NCI-H2196 (cell line): ENCODE measurements at regions not wholly inside any gene's neighbourhood (a gene's known extent, or its start where the extent isn't known, plus 50 kb on each side); places are given as distances from the start of the nearest gene placed in this dataset.

ENCODE experiments used
- DNase-seq: peaks from one replicate; lab custom pipeline; 2025; ENCODE audit not compliant: unreplicated experiment; lab: John Stamatoyannopoulos, UW

DNA sequence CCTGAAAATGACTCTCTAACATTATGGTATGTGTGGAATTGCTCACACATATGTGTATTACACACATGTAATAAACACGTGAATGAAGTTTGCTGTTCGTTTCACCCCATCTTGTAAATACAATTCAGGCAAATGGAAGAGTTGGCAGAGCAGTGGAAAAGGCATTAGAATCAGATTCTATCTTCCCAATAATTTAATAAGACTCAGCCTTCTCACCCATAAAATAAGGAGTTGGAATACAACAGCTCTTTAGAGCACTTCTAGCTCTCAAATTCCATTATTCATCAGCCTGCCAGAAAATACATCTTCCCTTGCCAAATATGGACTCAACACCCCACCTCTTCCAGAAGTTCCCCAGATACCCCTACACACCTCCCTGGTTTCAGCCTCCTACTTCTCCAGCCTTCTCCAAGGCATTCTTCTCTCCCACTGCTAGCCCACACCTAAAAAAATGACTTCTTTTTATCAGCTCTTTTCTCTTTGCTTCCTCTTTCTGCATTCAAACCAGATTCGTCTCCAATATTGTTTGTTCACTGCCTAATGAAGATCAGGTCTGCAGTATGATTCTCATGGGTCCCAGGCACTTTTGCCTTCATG lies 66.2 kb upstream of the DYRK2 start:
- no peak for DNase-seq

DNA sequence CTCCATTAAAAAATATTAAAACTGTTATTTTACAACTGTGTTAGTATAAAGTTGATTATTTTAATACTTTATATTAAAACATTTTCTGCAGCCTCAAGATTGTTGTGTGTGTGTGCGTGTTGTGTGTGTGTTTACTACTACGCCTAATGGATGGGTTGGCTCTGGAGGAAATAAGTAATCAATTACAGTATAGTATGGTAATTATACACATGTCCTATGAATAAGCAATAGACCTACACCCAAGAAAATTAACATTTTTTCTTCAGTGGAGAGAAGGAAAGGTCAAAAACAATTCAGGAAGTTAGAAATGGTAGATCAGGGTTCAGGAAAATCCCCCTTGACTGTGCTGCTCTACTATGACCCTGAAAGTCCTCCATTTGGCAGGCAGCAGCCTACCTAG lies 65.7 kb upstream of the DYRK2 start:
- DNase-seq: no peak

DNA sequence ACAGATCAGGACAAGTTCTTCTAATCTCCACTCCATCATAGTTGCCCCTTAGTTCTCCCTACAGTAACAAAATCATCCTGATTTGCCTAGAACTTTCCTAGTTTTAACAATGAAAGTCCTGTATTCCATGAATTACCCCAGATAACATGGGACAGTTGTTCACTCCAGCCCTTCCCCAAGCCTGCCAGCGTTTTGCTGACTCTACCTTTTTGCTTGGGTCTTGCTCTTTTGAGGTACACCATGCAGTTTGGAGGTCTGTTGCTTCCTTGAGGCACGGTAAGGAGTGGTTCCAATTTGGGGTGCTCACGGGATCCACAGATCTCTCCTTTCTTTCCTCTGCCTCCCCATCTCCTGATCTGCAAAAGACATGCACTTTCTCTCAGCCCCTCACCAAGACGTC lies 61.6 kb upstream of the DYRK2 start:
- DNase-seq: no peak

DNA sequence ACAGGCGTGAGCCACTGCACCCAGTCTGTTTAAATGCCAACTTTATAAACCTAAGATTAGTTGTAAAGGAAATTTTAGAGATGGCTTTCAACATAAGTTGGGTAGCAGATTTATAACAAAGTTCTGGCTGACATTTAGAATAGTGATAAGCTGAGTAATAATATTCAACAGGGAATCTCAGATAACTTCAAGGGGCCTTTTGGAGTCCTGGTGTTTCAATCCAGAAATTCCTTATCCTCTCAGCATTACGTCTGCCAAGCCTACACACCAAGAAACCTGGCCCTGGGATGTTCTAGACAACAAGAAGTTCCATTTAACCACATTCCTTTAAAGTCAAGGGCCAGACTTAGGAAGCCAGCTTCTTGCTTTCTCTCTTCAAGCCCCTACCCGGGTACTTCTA lies 59.5 kb upstream of the DYRK2 start:
- DNase-seq: no peak

DNA sequence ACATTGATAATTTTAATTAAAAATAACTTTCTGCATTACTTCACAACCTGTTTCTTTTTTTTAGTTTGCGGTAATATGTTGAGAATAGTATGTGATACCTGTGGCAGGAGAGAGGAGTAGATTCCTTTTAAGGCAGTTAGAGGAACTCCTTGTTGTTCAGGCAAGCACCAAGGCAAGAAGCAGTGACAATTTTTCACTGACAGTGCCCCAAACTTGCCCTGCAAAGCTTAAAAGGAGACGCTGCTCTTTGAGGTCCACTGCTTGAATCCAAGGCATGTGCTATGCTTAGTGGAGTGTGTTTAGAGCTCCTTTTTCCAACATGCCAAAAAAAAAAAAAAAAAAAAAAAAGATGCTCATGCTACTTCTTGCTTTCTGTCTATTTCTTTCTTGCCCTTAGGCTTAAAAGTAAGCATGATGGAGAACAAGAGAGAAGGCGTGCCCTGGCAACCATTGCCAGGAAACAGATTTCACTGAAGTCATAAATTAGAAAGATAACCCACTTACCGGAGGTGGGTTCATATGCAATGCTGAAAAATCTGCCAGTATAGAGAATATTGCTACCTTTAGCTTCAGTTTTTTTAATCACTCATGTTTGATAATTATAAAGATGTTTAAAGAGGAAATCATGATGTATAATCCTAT lies 58.3 kb upstream of the DYRK2 start:
- DNase-seq: no peak

DNA sequence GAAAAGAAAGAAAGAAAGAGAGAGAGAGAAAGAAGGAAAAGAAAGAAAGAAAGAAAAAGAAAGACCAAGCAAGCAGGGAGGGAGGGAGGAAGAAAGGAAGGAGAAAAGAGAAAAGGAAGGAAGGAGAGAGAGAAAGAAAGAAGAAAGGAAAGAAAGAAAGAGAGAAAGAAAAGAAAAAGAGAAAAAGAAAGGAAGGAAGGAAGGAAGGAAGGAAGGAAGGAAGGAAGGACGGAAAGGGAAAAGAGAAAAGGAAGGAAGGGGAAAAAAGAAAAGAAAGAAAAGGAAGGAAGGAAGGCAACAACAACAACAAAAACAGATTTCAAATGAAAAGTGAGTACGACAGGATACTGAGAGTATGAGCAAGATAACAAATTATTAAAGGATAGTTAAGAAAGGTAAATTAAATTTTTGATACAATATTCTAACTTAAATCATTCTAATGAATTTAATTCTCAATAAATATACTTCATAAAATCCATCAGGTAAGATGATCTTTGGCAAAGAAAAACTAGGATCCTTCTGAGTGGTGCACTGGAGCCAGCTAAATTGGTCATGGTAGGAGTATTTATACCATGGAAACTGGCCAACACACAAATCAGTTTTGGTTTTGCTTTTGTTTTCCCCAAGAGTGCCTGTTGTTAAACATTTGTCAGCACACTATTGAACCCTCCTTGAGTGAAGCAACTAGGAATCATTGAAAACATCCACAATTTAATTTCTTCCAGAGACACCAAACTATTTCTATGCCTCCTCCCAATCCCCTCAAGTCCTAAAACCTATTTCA lies 56.1 kb upstream of the DYRK2 start:
- peak; percentile 54 for DNase-seq

DNA sequence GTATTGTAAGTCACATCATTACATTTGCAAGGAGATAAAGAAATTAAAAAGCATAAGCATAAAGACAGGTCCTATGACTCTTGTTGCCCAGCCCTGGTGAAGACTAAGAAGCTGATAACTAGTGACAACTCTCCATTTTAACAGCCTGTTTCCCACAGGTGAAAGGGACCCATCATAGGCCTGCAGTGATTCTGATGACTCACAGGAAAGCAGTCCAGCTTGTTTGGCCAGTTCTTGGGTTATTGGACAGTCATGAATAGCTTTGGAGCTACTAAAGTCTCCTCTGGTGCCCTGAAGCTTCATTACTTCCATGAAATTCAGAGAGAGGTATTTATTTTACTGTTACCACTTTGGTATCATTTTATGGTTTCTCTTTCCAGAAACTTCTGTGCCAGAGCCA lies 55.5 kb upstream of the DYRK2 start:
- DNase-seq: peak; percentile 78

DNA sequence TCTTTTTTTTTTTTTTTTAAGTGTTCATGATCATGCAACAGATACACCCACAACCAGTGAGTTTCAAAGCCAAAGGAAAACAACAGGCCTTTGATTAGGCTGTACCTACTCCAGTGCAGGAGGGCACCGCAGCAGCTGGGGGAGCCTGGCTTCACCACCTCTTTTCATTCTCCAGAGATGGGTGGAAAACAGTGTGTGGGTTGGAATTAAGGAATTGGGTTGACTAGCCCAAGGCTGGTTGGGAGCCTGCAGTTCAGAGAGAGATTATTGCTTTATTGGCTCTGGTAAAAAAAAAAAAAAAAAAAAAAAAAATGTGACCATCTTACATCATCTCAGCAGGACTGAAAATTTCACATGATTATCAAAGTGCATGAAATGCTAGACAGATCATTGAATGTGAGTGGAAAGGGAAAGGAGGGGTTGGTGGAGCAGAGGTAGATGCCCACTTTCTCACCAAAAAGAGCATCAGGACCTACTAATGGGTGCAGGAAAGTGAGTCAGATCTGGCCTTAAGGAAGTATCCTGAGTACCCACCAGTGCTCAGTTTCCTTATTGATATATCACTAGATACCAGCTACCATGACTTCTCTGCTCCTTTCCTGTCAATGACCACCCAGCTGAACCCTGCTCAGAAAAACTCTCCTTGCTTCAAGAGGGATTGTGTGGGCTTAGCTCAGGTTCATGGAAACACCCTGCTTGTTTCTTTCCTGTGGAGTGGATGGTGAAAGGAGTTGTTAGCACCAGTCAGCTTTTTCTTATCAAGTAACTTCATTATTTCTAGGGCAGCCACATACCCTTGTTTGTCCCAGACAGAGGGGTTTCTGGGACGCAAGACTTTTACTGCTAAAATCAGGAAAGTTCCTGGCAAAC lies 54.8 kb upstream of the DYRK2 start:
- DNase-seq: peak; percentile 41

DNA sequence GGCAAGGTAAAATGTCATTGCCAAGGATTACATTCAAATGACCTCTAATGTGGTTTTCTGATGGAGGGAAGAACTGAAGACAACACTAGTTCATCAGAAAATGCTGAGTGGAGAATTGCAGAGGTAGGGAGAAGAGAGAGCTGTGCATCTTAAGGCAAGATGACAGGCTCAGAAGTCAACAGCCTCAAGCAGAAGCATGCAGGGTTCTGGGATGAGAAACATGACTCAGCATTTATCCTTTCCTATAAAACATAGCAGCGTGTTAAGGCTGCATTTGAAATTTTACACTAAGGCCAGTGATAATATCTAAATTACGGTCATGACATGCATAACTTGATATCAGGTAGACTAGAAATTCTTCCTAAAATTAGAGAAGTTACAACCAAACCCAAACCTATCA lies 53.7 kb upstream of the DYRK2 start:
- no peak for DNase-seq

DNA sequence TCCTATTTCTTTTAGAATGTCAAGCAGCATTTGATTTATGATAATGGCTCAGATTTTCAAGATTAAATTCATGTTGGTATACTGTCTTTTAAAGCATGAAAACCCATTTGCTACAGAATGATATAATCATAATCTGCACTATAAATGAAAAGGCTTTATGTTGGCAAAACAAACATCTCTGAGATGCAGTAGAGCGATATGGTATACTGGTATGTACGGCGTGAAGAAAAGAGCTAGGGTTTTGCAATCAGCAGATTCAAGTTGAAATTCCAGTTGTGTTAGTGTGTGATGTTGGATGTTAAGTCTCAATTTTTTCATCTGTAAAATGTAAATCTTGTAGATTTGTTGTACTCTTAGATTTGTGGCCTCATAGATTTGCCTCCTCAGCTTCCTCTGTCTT lies 53.2 kb upstream of the DYRK2 start:
- no peak for DNase-seq

DNA sequence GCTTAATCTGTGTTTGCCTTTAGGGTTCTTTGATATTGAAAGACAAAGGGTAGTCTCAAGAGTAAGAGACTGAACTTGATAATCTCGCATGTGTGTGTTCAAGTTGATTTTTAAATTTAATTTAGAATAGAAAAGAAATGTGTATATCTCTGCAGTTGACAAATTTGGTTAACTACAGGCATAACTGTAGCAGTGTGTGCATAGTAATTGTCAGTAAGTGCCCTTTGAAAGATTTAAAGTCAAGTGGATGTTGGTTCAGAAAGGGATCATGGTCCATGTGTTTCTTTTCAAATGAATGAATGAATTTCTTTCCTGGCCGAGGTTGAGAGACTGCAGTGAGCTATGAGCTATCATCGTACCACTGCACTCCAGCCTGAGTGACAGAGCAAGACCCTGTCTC lies 49.9 kb upstream of the DYRK2 start:
- DNase-seq: no peak
